HAP-1 (cell line): ENCODE measurements at regions not wholly inside any gene's neighbourhood (a gene's known extent, or its start where the extent isn't known, plus 50 kb on each side); places are given as distances from the start of the nearest gene placed in this dataset.
"Not testable (repeated sequence)": the region's sequence is repeated elsewhere in the genome, so short reads cannot be mapped to it uniquely, and the experiment has no call there.

Experiments
- DNase-seq, 2 experiments: peaks; one replicate each; pipeline ENCODE4 v3.0.0-alpha.2; 2016 to 2020; ENCODE audit warnings: low spot score in 2 of 2
- H3K27me3 ChIP-seq: fragments of 250-450 bp; sonication (Bioruptor Pico); 2 replicates; pipeline ENCODE4 v1.5.1; 2020; ENCODE audit warnings: low read depth, mild to moderate bottlenecking, moderate library complexity
- H3K36me3 ChIP-seq: fragments of 250-450 bp; sonication (Bioruptor Pico); replicated peaks from 2 replicates; pipeline ENCODE4 v1.5.1; 2020; ENCODE audit warnings: mild to moderate bottlenecking
- H3K4me1 ChIP-seq: fragments of 250-450 bp; sonication (Bioruptor Pico); 2 replicates; pipeline ENCODE4 v1.5.1; 2020; ENCODE audit warnings: mild to moderate bottlenecking
- H3K4me3 ChIP-seq: fragments of 250-450 bp; sonication (Bioruptor Pico); 2 replicates; pipeline ENCODE4 v1.5.1; 2020; ENCODE audit warnings: mild to moderate bottlenecking, moderate library complexity
- H3K9me3 ChIP-seq: fragments of 250-450 bp; sonication (Bioruptor Pico); 2 replicates; pipeline ENCODE4 v1.5.1; 2020; ENCODE audit warnings: mild to moderate bottlenecking, moderate library complexity
- in situ Hi-C: fragments of 300-500 bp; cut with MboI; formaldehyde crosslinking; loops from 3 replicates; pipeline ENCODE4 v1.14.3; 2020; ENCODE audit warnings: low sequenced_read_pairs, inconsistent platforms, mixed read lengths

- DNase-seq = no peak
- Histone ChIP-seq H3K4me3 (no peak overlapping the region), H3K9me3 (no peaks in the 10 kb centered on the region), H3K27me3 (no peaks in the 10 kb centered on the region), H3K36me3 (no peaks in the 10 kb centered on the region), H3K4me1 (peaks cover 15% of the 10 kb centered on the region)
- in situ Hi-C loops = no loop called here
Observed at GRCh38 chr16:62755938-62756337, 719.7 kb upstream of the CDH8 start.

GRCh38 chr16:62752854-62753253 lies 716.6 kb upstream of the CDH8 start:
- Histone ChIP-seq H3K4me3 (no peak overlapping the region), H3K36me3 (no peaks in the 10 kb centered on the region), H3K27me3 (no peaks in the 10 kb centered on the region), H3K9me3 (no peaks in the 10 kb centered on the region), H3K4me1 (peaks cover 15% of the 10 kb centered on the region)
- in situ Hi-C loops = no loop called here
- DNase-seq = peak in 1 of 2 experiments; percentile 17

GRCh38 chr16:62751218-62751617 lies 715.0 kb upstream of the CDH8 start:
- Histone ChIP-seq H3K27me3 (no peaks in the 10 kb centered on the region), H3K9me3 (no peaks in the 10 kb centered on the region), H3K36me3 (no peaks in the 10 kb centered on the region), H3K4me3 (no peak overlapping the region), H3K4me1 (peaks cover 15% of the 10 kb centered on the region)
- DNase-seq = no peak
- in situ Hi-C loops = no loop called here

GRCh38 chr16:62741692-62742091 lies 705.5 kb upstream of the CDH8 start:
- Histone ChIP-seq H3K36me3 (no peaks in the 10 kb centered on the region), H3K27me3 (no peaks in the 10 kb centered on the region), H3K4me3 (no peak overlapping the region), H3K9me3 (no peaks in the 10 kb centered on the region), H3K4me1 (no peaks in the 10 kb centered on the region)
- in situ Hi-C loops = no loop called here
- DNase-seq = no peak

GRCh38 chr16:62738666-62739460 lies 702.6 kb upstream of the CDH8 start:
- no peak overlapping the region for H3K4me3 ChIP-seq
- no peaks in the 10 kb centered on the region for H3K27me3 ChIP-seq
- no peaks in the 10 kb centered on the region for H3K36me3 ChIP-seq
- no peaks in the 10 kb centered on the region for H3K4me1 ChIP-seq
- in situ Hi-C loops = no loop called here
- no peak for DNase-seq
- no peaks in the 10 kb centered on the region for H3K9me3 ChIP-seq

GRCh38 chr16:62732092-62732491 lies 695.9 kb upstream of the CDH8 start:
- no peak for DNase-seq
- Histone ChIP-seq H3K4me1 (no peaks in the 10 kb centered on the region), H3K9me3 (no peaks in the 10 kb centered on the region), H3K27me3 (no peaks in the 10 kb centered on the region), H3K36me3 (no peaks in the 10 kb centered on the region), H3K4me3 (no peak overlapping the region)
- in situ Hi-C loops = no loop called here

- H3K9me3 ChIP-seq, H3K4me3 ChIP-seq, DNase-seq, H3K27me3 ChIP-seq, H3K4me1 ChIP-seq, H3K36me3 ChIP-seq: not testable (repeated sequence)
- in situ Hi-C loops = loop anchor here (25.0 kb wide), 1 partner anchor 487 kb away; no protein-coding TSS in a partner anchor
Observed at GRCh38 chr16:62724670-62725269, 688.5 kb upstream of the CDH8 start.

GRCh38 chr16:62720651-62721050 lies 684.4 kb upstream of the CDH8 start:
- H3K27me3 ChIP-seq = no peaks in the 10 kb centered on the region
- H3K4me1 ChIP-seq = peaks cover 7% of the 10 kb centered on the region
- DNase-seq = no peak
- no peaks in the 10 kb centered on the region for H3K9me3 ChIP-seq
- H3K4me3 ChIP-seq = no peak overlapping the region
- H3K36me3 ChIP-seq = no peaks in the 10 kb centered on the region
- in situ Hi-C loops = loop anchor here (25.0 kb wide), 1 partner anchor 483 kb away; no protein-coding TSS in a partner anchor

- in situ Hi-C loops = loop anchor here (25.0 kb wide), 1 partner anchor 480 kb away; no protein-coding TSS in a partner anchor
- no peak overlapping the region for H3K4me3 ChIP-seq
- H3K4me1 ChIP-seq = peaks cover 13% of the 10 kb centered on the region
- no peak for DNase-seq
- H3K36me3 ChIP-seq = no peaks in the 10 kb centered on the region
- no peaks in the 10 kb centered on the region for H3K9me3 ChIP-seq
- H3K27me3 ChIP-seq = no peaks in the 10 kb centered on the region
Observed at GRCh38 chr16:62717026-62717425, 680.8 kb upstream of the CDH8 start.

- Histone ChIP-seq H3K36me3 (no peaks in the 10 kb centered on the region), H3K4me1 (peaks cover 13% of the 10 kb centered on the region), H3K27me3 (no peaks in the 10 kb centered on the region), H3K9me3 (no peaks in the 10 kb centered on the region), H3K4me3 (no peak overlapping the region)
- in situ Hi-C loops = loop anchor here (25.0 kb wide), 1 partner anchor 478 kb away; no protein-coding TSS in a partner anchor
- DNase-seq = peak in 1 of 2 experiments; percentile 98
Observed at GRCh38 chr16:62715701-62716100, 679.5 kb upstream of the CDH8 start.

- no peak overlapping the region for H3K4me3 ChIP-seq
- no peak for DNase-seq
- H3K9me3 ChIP-seq = no peaks in the 10 kb centered on the region
- H3K36me3 ChIP-seq = no peaks in the 10 kb centered on the region
- peaks cover 13% of the 10 kb centered on the region for H3K4me1 ChIP-seq
- in situ Hi-C loops = loop anchor here (25.0 kb wide), 1 partner anchor 475 kb away; no protein-coding TSS in a partner anchor
- H3K27me3 ChIP-seq = no peaks in the 10 kb centered on the region
Observed at GRCh38 chr16:62712566-62712965, 676.3 kb upstream of the CDH8 start.

- Histone ChIP-seq H3K4me3 (no peak overlapping the region), H3K27me3 (no peaks in the 10 kb centered on the region), H3K36me3 (no peaks in the 10 kb centered on the region), H3K9me3 (no peaks in the 10 kb centered on the region), H3K4me1 (peaks cover 13% of the 10 kb centered on the region)
- DNase-seq = no peak
- in situ Hi-C loops = loop anchor here (25.0 kb wide), 1 partner anchor 474 kb away; no protein-coding TSS in a partner anchor
Observed at GRCh38 chr16:62711797-62712196, 675.6 kb upstream of the CDH8 start.

- no peaks in the 10 kb centered on the region for H3K36me3 ChIP-seq
- no peaks in the 10 kb centered on the region for H3K9me3 ChIP-seq
- in situ Hi-C loops = loop anchor here (25.0 kb wide), 1 partner anchor 472 kb away; no protein-coding TSS in a partner anchor
- H3K4me1 ChIP-seq = no peaks in the 10 kb centered on the region
- H3K27me3 ChIP-seq = no peaks in the 10 kb centered on the region
- DNase-seq = no peak
- no peak overlapping the region for H3K4me3 ChIP-seq
Observed at GRCh38 chr16:62709794-62710193, 673.6 kb upstream of the CDH8 start.

- DNase-seq = peak in 1 of 2 experiments; percentile 42
- Histone ChIP-seq H3K9me3 (no peaks in the 10 kb centered on the region), H3K4me3 (no peak overlapping the region), H3K36me3 (no peaks in the 10 kb centered on the region), H3K4me1 (peaks cover 13% of the 10 kb centered on the region), H3K27me3 (no peaks in the 10 kb centered on the region)
- in situ Hi-C loops = loop anchor here (25.0 kb wide), 1 partner anchor 464 kb away; no protein-coding TSS in a partner anchor
Observed at GRCh38 chr16:62701426-62701825, 665.2 kb upstream of the CDH8 start.
